ENCODE measurements at regions not wholly inside any gene's neighbourhood (a gene's known extent, or its start where the extent isn't known, plus 50 kb on each side); places are given as distances from the start of the nearest gene placed in this dataset.

- no peak for DNase-seq
Observed at GRCh38 chr13:34046457-34046856, 228.5 kb downstream of the RFC3 start.

GRCh38 chr13:34048652-34049051, 230.7 kb downstream of the RFC3 start:
- no peak for DNase-seq

GRCh38 chr13:34056733-34057258, 238.8 kb downstream of the RFC3 start:
- no peak for DNase-seq

- DNase-seq = no peak
Observed at GRCh38 chr13:34064456-34065205, 246.7 kb downstream of the RFC3 start.

GRCh38 chr13:34065928-34066327, 248.0 kb downstream of the RFC3 start:
- DNase-seq = no peak

- DNase-seq = no peak
Observed at GRCh38 chr13:34066344-34066743, 248.4 kb downstream of the RFC3 start.

GRCh38 chr13:34070006-34070405, 252.1 kb downstream of the RFC3 start:
- no peak for DNase-seq

- DNase-seq = no peak
Observed at GRCh38 chr13:34070544-34071303, 252.8 kb downstream of the RFC3 start.

- no peak for DNase-seq
Observed at GRCh38 chr13:34076319-34076718, 258.4 kb downstream of the RFC3 start.

- no peak for DNase-seq
Observed at GRCh38 chr13:34076943-34077703, 259.2 kb downstream of the RFC3 start.

- no peak for DNase-seq
Observed at GRCh38 chr13:34078334-34078999, 260.5 kb downstream of the RFC3 start.

- DNase-seq = no peak
Observed at GRCh38 chr13:34085204-34085603, 267.3 kb downstream of the RFC3 start.

GRCh38 chr13:34086281-34086680, 268.3 kb downstream of the RFC3 start:
- DNase-seq = no peak

- no peak for DNase-seq
Observed at GRCh38 chr13:34087791-34088190, 269.8 kb downstream of the RFC3 start.

- no peak for DNase-seq
Observed at GRCh38 chr13:34103854-34104253, 285.9 kb downstream of the RFC3 start.

- no peak for DNase-seq
Observed at GRCh38 chr13:34104853-34105252, 286.9 kb downstream of the RFC3 start.

- DNase-seq = no peak
Observed at GRCh38 chr13:34107806-34108205, 289.9 kb downstream of the RFC3 start.

GRCh38 chr13:34108410-34108809, 290.5 kb downstream of the RFC3 start:
- DNase-seq = no peak

GRCh38 chr13:34114581-34114980, 296.6 kb downstream of the RFC3 start:
- DNase-seq = no peak

GRCh38 chr13:34116651-34117050, 298.7 kb downstream of the RFC3 start:
- no peak for DNase-seq

GRCh38 chr13:34124666-34125306, 306.8 kb downstream of the RFC3 start:
- DNase-seq = no peak

- no peak for DNase-seq
Observed at GRCh38 chr13:34127523-34127922, 309.6 kb downstream of the RFC3 start.
